A549 (cell line): ENCODE measurements at regions not wholly inside any gene's neighbourhood (a gene's known extent, or its start where the extent isn't known, plus 50 kb on each side); places are given as distances from the start of the nearest gene placed in this dataset.

Experiments
- ATAC-seq, 2 experiments: fragments of 200-7000 bp in 1 of 2; fragments of >200 bp in 1 of 2; cut with Nextera tagmentation in 1 of 2; cut with Tn5 transposase in 1 of 2; 3 replicates each; pipeline versions ENCODE4 v1.8.0 to v1.9.1; 2018 to 2020; ENCODE audit warnings: mild to moderate bottlenecking in 1 of 2, moderate library complexity in 1 of 2
- CTCF ChIA-PET: fragments of 300-600 bp; sonication (Branson Sonifier 250); formaldehyde crosslinking; extraction: SDS; loops from one replicate; lab custom pipeline; 2021; ENCODE audit warnings: antibody characterized with exemption, inconsistent platforms; lab: Yijun Ruan, JAX
- POLR2A ChIA-PET: fragments of 350-600 bp; formaldehyde crosslinking; extraction: SDS; loops from one replicate; lab custom pipeline; 2021; ENCODE audit warnings: antibody characterized with exemption, inconsistent platforms; lab: Yijun Ruan, JAX
- DNase-seq, 2 experiments: peaks; one replicate each; pipeline versions ENCODE4 v3.0.0 to v3.0.0-alpha.2; 2011 to 2016; ENCODE audit warnings: low read depth in 1 of 2, low spot score in 1 of 2
- FAIRE-seq: peaks from 2 replicates; lab custom pipeline; 2011; peaks lifted over from hg19 to GRCh38; lab: Jason Lieb, UNC
- H3K27ac ChIP-seq, 2 experiments: fragments of >200 bp; sonication (Bioruptor Twin); formaldehyde crosslinking; 3 replicates each; pipeline ENCODE4 v1.5.1; 2016 to 2017
- H3K4me1 ChIP-seq: fragments of >200 bp; sonication (Bioruptor Twin); formaldehyde crosslinking; 3 replicates; pipeline ENCODE4 v1.6.1; 2016
- H3K4me2 ChIP-seq: fragments of >200 bp; sonication (Bioruptor Twin); formaldehyde crosslinking; 3 replicates; pipeline ENCODE4 v1.6.1; 2016
- H3K4me3 ChIP-seq: fragments of >200 bp; sonication (Bioruptor Twin); formaldehyde crosslinking; 3 replicates; pipeline ENCODE4 v1.5.1; 2016
- H3K9me3 ChIP-seq: fragments of >200 bp; sonication (Bioruptor Twin); formaldehyde crosslinking; 3 replicates; pipeline ENCODE4 v1.6.1; 2016
- ATOH8 ChIP-seq: fragments of 250-450 bp; sonication (Bioruptor Pico); IDR thresholded peaks from 2 replicates; pipeline ENCODE4 v1.5.0; 2020; ENCODE audit warnings: low read depth, mild to moderate bottlenecking, moderate library complexity
- CBX8 ChIP-seq: fragments of 200-600 bp; sonication (generic); IDR thresholded peaks from 2 replicates; pipeline ENCODE4 v1.6.1; 2016
- CTCF ChIP-seq: fragments of >200 bp; sonication (Bioruptor Twin); formaldehyde crosslinking; IDR thresholded peaks from 3 replicates; pipeline ENCODE4 v1.5.1; 2016
- EHF ChIP-seq: fragments of 250-450 bp; sonication (Bioruptor Pico); IDR thresholded peaks from 2 replicates; pipeline ENCODE4 v1.5.0; 2020; ENCODE audit warnings: mild to moderate bottlenecking
- EHMT2 ChIP-seq: fragments of 200-600 bp; sonication (generic); IDR thresholded peaks from 2 replicates; pipeline ENCODE4 v1.6.1; 2016; ENCODE audit warnings: antibody characterized with exemption, low read depth, mild to moderate bottlenecking, moderate library complexity
- EP300 ChIP-seq, 2 experiments: fragments of >200 bp; sonication (Bioruptor Twin); formaldehyde crosslinking; IDR thresholded peaks; 2 replicates in 1 of 2; 3 replicates in 1 of 2; pipeline ENCODE4 v1.6.1; 2016 to 2017
- HDAC2 ChIP-seq: fragments of 200-600 bp; sonication (generic); IDR thresholded peaks from 2 replicates; pipeline ENCODE4 v1.6.1; 2016
- HES2 ChIP-seq: fragments of >200 bp; sonication (Bioruptor Twin); formaldehyde crosslinking; IDR thresholded peaks from 2 replicates; pipeline ENCODE4 v1.6.1; 2016
- HOXB13 ChIP-seq: fragments of 250-450 bp; sonication (Bioruptor Pico); IDR thresholded peaks from 2 replicates; pipeline ENCODE4 v1.5.0; 2020; ENCODE audit warnings: low read depth, mild to moderate bottlenecking, moderate library complexity
- HOXB5 ChIP-seq: fragments of 250-450 bp; sonication (Bioruptor Pico); IDR thresholded peaks from 2 replicates; pipeline ENCODE4 v1.5.0; 2020; ENCODE audit warnings: mild to moderate bottlenecking, moderate library complexity
- NPAS2 ChIP-seq: fragments of 250-450 bp; sonication (Bioruptor Pico); IDR thresholded peaks from 2 replicates; pipeline ENCODE4 v1.8.0; 2022; ENCODE audit warnings: mild to moderate bottlenecking, moderate library complexity, borderline replicate concordance
- NR3C1 ChIP-seq: fragments of >200 bp; sonication (Bioruptor Twin); formaldehyde crosslinking; IDR thresholded peaks from 3 replicates; pipeline ENCODE4 v1.6.1; 2017
- PHF8 ChIP-seq: fragments of 200-600 bp; sonication (generic); IDR thresholded peaks from 2 replicates; pipeline ENCODE4 v1.6.1; 2016; ENCODE audit warnings: low read depth, mild to moderate bottlenecking, antibody characterized with exemption, moderate library complexity, borderline replicate concordance
- POLR2A ChIP-seq: IDR thresholded peaks from 2 replicates; pipeline ENCODE4 v1.6.1; 2012; ENCODE audit warnings: mild to moderate bottlenecking, low read length
- RAD21 ChIP-seq, 2 experiments: fragments of >200 bp in 1 of 2; sonication (Bioruptor Twin) in 1 of 2; formaldehyde crosslinking in 1 of 2; IDR thresholded peaks in 1 of 2; conservative IDR thresholded peaks in 1 of 2; 2 replicates in 1 of 2; 3 replicates in 1 of 2; pipeline ENCODE4 v1.6.1; 2012 to 2018; ENCODE audit warnings: inconsistent platforms in 1 of 2
- RARB ChIP-seq: fragments of 250-450 bp; sonication (Bioruptor Pico); IDR thresholded peaks from 2 replicates; pipeline ENCODE4 v1.8.0; 2021; ENCODE audit warnings: mild to moderate bottlenecking, moderate library complexity
- RCOR1 ChIP-seq: fragments of 150-350 bp; IDR thresholded peaks from 2 replicates; pipeline ENCODE4 v1.6.1; 2014; ENCODE audit warnings: antibody characterized with exemption, low read length, low read depth
- SMC3 ChIP-seq: fragments of >200 bp; sonication (Bioruptor Twin); formaldehyde crosslinking; IDR thresholded peaks from 3 replicates; pipeline ENCODE4 v1.6.1; 2018; ENCODE audit warnings: inconsistent platforms
- ZFP36 ChIP-seq: fragments of 450-650 bp; IDR thresholded peaks from 2 replicates; pipeline ENCODE4 v1.6.1; 2014; ENCODE audit warnings: borderline replicate concordance; ENCODE audit not compliant: partially characterized antibody
- WGBS: methylation state at CpG from one replicate; pipeline ENCODE4 v1.1.6; 2017; ENCODE audit errors: missing lambda C conversion rate; 5-methylcytosine and 5-hydroxymethylcytosine counted together

- TF ChIP-seq HES2 (no peak), POLR2A (no peak), NR3C1 (no peak), HDAC2 (no peak), RARB (CRISPR knock-in tag) (no peak), HOXB5 (CRISPR knock-in tag) (no peak), ATOH8 (CRISPR knock-in tag) (no peak), EHF (no peak)
- no peak overlapping the region for H3K4me2 ChIP-seq
- no peak overlapping the region for H3K4me3 ChIP-seq
- no peaks in the 10 kb centered on the region for H3K9me3 ChIP-seq
- H3K27ac ChIP-seq: no peak overlapping the region
- no peak for ATAC-seq
- no peak for FAIRE-seq
- ChIA-PET CTCF (interaction anchor here (1.1 to 4.5 kb wide), 4 partner anchors 13 to 737 kb away, joined by 3 to 39 read pairs (median 10); no protein-coding TSS in a partner anchor), POLR2A (no interaction called here)
- DNase-seq: no peak
- 37% methylated on average over 13 of the region's 13 CpGs for WGBS
- H3K4me1 ChIP-seq: no peaks in the 10 kb centered on the region
These were observed 60.6 kb upstream of the NKX2-2 start for GRCh38 chr20:21574443-21574842.

- Histone ChIP-seq H3K27ac (no peak overlapping the region), H3K4me2 (no peak overlapping the region), H3K4me1 (no peaks in the 10 kb centered on the region), H3K9me3 (no peaks in the 10 kb centered on the region), H3K4me3 (no peak overlapping the region)
- TF ChIP-seq PHF8 (no peak), POLR2A (no peak), EP300 (IDR thresholded peaks at IDR 0.05) (no peak), RARB (CRISPR knock-in tag) (no peak), CBX8 (no peak), ZFP36 (no peak), HDAC2 (no peak), RCOR1 (no peak), NPAS2 (no peak)
- ChIA-PET CTCF (interaction anchor here (0.5 to 7.1 kb wide), 15 partner anchors 9 to 740 kb away, joined by 3 to 59 read pairs (median 9); no protein-coding TSS in a partner anchor), POLR2A (no interaction called here)
- WGBS: 2% methylated on average over 5 of the region's 5 CpGs
- FAIRE-seq: no peak
- DNase-seq: no peak
- no peak for ATAC-seq
These were observed 59.4 kb upstream of the NKX2-2 start for GRCh38 chr20:21573259-21573658.

- TF ChIP-seq HOXB13: no peak
- peak; percentile 70 for TF ChIP-seq SMC3
- TF ChIP-seq RAD21 (conservative IDR thresholded peaks at IDR 0.05 in 1 of 2, IDR thresholded peaks at IDR 0.05 in 1 of 2): peak; percentile 77 to 81
- peak; percentile 88 for TF ChIP-seq CTCF
- no peak for TF ChIP-seq EHMT2
- H3K4me3 ChIP-seq: no peak overlapping the region
- H3K9me3 ChIP-seq: no peaks in the 10 kb centered on the region
- CTCF ChIA-PET: interaction anchor here (0.6 to 7.1 kb wide), 44 partner anchors 10 to 926 kb away, joined by 3 to 59 read pairs (median 4); no protein-coding TSS in a partner anchor
- 17% methylated on average over 15 of the region's 15 CpGs for WGBS
- H3K4me1 ChIP-seq: no peaks in the 10 kb centered on the region
- H3K4me2 ChIP-seq: no peak overlapping the region
- ATAC-seq: peak in 1 of 2 experiments; percentile 45; a peak in 2 of 6 replicates
- POLR2A ChIA-PET: no interaction called here
- no peak for FAIRE-seq
- no peak overlapping the region for H3K27ac ChIP-seq
- no peak for DNase-seq
These were observed 58.2 kb upstream of the NKX2-2 start for GRCh38 chr20:21571841-21572690.
